Upper lobe of left lung (tissue), 6 donors: ENCODE measurements at regions not wholly inside any gene's neighbourhood (a gene's known extent, or its start where the extent isn't known, plus 50 kb on each side); places are given as distances from the start of the nearest gene placed in this dataset.

Experiments used
- ATAC-seq, 2 donors: fragments of 200-7000 bp; cut with Tn5 transposase; one replicate each; pipeline ENCODE4 v1.9.1; 2022; ENCODE audit warnings: mild to moderate bottlenecking in 2 of 2, moderate library complexity in 2 of 2; ENCODE audit not compliant: low FRiP score in 2 of 2
- DNase-seq, 2 donors: peaks; one replicate each; pipeline ENCODE4 v3.0.0-alpha.2; 2019 to 2020
- H3K27ac ChIP-seq, 4 donors: fragments of 200-600 bp; sonication (generic); one replicate each; pipeline ENCODE4 v1.5.1; 2016 to 2019
- H3K27me3 ChIP-seq, 4 donors: fragments of 200-600 bp; sonication (generic); one replicate each; pipeline ENCODE4 v1.5.1; 2017 to 2019
- H3K36me3 ChIP-seq, 4 donors: fragments of 200-600 bp; sonication (generic); one replicate each; pipeline ENCODE4 v1.5.1; 2016 to 2019
- H3K4me1 ChIP-seq, 4 donors: fragments of 200-600 bp; sonication (generic); one replicate each; pipeline ENCODE4 v1.5.1; 2018 to 2019
- H3K4me3 ChIP-seq, 4 donors: fragments of 200-600 bp; sonication (generic); one replicate each; pipeline ENCODE4 v1.5.1; 2017 to 2019; ENCODE audit warnings: mild to moderate bottlenecking in 2 of 4, moderate library complexity in 1 of 4
- H3K9me3 ChIP-seq, 4 donors: fragments of 200-600 bp; sonication (generic); one replicate each; pipeline ENCODE4 v1.5.1; 2018 to 2019
- EP300 ChIP-seq, 4 donors: sonication (generic); formaldehyde crosslinking; IDR thresholded peaks; one replicate each; pipeline ENCODE4 v1.5.1; 2017; ENCODE audit warnings: antibody characterized with exemption in 4 of 4, control low read depth in 2 of 4
- POLR2A ChIP-seq, 4 donors: fragments of 450-650 bp; IDR thresholded peaks; one replicate each; pipeline ENCODE4 v1.5.1; 2016 to 2017; ENCODE audit warnings: antibody characterized with exemption in 4 of 4, mild to moderate bottlenecking in 2 of 4
- POLR2AphosphoS5 ChIP-seq, 2 donors: sonication (generic); formaldehyde crosslinking; IDR thresholded peaks; one replicate each; pipeline ENCODE4 v1.5.1; 2017; ENCODE audit warnings: antibody characterized with exemption in 2 of 2
- WGBS, 2 donors: methylation state at CpG; one replicate each; pipeline ENCODE4 v1.1.5; 2017 to 2018; 5-methylcytosine and 5-hydroxymethylcytosine counted together
- TF ChIP-seq, protein P1 (sequence below), 6 experiments: fragments of 450-650 bp in 4 of 6; fragments of 200-600 bp in 2 of 6; sonication (generic) in 2 of 6; IDR thresholded peaks; one replicate each; pipeline ENCODE4 v1.5.1; 2016 to 2019; ENCODE audit warnings: antibody characterized with exemption in 6 of 6
- donor health status: DM: no; HTN: no; CAD: no; lungs with moderate emphysema.
- donor health status: DM: no; HTN: yes; CAD: no; lungs with severe emphysema.

DNA sequence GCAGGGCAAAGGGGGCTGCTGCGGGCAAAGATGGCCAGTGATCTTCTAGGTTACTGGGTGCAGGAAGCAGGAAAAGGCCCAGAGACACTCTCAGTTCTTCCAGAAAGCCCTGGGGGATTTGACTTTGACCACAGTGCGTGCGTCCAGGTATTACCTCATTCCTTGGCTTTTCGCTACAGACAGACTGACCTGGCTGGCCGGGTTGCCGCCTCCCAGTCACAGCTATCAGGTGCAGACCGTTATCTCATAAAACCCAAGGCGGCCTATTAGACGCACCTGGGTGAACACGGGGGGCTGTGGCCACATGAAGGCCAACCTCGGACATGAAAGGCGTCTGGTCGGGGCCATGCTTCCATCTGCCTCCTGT is 80.3 kb downstream of the FOXL3 start:
- Histone ChIP-seq H3K27me3 (no peaks in the 10 kb centered on the region), H3K9me3 (no peaks in the 10 kb centered on the region), H3K36me3 (no peaks in the 10 kb centered on the region), H3K4me3 (no peak overlapping the region), H3K4me1 (peaks cover 0 to 6% (median 0%) of the 10 kb centered on the region in 4 donors), H3K27ac (no peak overlapping the region)
- WGBS, 2 donors: 87 to 96% methylated on average over 12 to 13 of the region's 13 CpGs
- no peak for TF ChIP-seq POLR2A (IDR thresholded peaks at IDR 0.05)
- no peak for TF ChIP-seq EP300 (IDR thresholded peaks at IDR 0.05)
- TF ChIP-seq, protein P1, sequence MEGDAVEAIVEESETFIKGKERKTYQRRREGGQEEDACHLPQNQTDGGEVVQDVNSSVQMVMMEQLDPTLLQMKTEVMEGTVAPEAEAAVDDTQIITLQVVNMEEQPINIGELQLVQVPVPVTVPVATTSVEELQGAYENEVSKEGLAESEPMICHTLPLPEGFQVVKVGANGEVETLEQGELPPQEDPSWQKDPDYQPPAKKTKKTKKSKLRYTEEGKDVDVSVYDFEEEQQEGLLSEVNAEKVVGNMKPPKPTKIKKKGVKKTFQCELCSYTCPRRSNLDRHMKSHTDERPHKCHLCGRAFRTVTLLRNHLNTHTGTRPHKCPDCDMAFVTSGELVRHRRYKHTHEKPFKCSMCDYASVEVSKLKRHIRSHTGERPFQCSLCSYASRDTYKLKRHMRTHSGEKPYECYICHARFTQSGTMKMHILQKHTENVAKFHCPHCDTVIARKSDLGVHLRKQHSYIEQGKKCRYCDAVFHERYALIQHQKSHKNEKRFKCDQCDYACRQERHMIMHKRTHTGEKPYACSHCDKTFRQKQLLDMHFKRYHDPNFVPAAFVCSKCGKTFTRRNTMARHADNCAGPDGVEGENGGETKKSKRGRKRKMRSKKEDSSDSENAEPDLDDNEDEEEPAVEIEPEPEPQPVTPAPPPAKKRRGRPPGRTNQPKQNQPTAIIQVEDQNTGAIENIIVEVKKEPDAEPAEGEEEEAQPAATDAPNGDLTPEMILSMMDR (IDR thresholded peaks at IDR 0.05): no peak
- TF ChIP-seq POLR2AphosphoS5 (IDR thresholded peaks at IDR 0.05): no peak
- ATAC-seq (no peak), DNase-seq (no peak)

DNA sequence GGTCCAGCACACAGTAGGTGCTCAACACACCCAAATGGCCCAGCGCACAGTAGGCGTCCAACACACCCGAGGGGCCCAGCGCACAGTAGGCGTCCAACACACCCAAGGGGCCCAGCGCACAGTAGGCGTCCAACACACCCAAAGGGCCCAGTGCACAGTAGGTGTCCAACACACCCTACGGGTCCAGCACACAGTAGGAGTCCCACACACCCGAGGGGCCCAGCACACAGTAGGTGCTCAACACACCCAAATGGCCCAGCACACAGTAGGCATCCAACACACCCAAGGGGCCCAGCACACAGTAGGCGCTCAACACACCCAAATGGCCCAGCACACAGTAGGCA is 80.8 kb downstream of the FOXL3 start:
- no peaks in the 10 kb centered on the region for H3K9me3 ChIP-seq
- no peaks in the 10 kb centered on the region for H3K36me3 ChIP-seq
- no peak overlapping the region for H3K4me3 ChIP-seq
- no peak overlapping the region for H3K27ac ChIP-seq
- DNase-seq (no peak), ATAC-seq (no peak)
- 94 to 100% methylated on average over 1 to 5 of the region's 10 CpGs for WGBS, 2 donors
- TF ChIP-seq POLR2A (IDR thresholded peaks at IDR 0.05): no peak
- H3K4me1 ChIP-seq: peaks cover 0 to 7% (median 0%) of the 10 kb centered on the region in 4 donors
- no peaks in the 10 kb centered on the region for H3K27me3 ChIP-seq

DNA sequence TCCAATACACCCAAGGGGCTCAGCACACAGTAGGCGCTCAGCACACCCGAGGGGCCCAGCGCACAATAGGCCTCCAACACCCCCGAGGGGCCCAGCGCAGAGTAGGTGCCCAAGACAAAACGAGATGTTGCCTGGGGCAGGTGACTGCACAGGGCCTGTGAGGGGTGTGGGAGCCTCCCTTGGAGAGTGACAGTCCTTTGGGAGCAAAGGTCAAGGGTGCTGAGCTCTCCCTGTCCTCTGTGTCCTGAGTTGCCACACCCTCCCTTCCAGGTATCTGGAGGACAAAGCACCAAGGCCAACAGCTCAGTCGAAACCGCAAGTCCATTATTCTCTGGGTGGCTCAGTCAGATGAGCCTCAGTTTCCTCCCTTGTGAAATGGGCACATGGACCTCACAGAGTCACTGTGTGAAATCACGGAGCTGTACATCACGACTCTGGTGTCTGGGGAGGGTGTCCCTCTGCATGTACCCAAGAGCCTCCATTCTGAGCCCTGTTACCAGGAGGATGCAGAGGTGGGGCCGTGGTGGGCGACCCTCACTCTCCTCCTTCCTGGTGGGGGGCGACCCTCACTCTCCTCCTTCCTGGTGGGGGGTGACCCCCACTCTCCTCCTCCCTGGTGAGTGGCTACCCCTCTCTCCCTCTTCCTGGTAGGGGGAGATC is 81.3 kb downstream of the FOXL3 start:
- Histone ChIP-seq H3K27ac (no peak overlapping the region), H3K4me3 (no peak overlapping the region), H3K9me3 (no peaks in the 10 kb centered on the region), H3K27me3 (no peaks in the 10 kb centered on the region), H3K36me3 (no peaks in the 10 kb centered on the region), H3K4me1 (peaks cover 0 to 9% (median 0%) of the 10 kb centered on the region in 4 donors)
- TF ChIP-seq, protein P1 (IDR thresholded peaks at IDR 0.05): no peak
- no peak for TF ChIP-seq POLR2A (IDR thresholded peaks at IDR 0.05)
- TF ChIP-seq POLR2AphosphoS5 (IDR thresholded peaks at IDR 0.05): no peak
- no peak for TF ChIP-seq EP300 (IDR thresholded peaks at IDR 0.05)
- WGBS, 2 donors: 97 to 100% methylated on average over 3 to 13 of the region's 13 CpGs
- DNase-seq (no peak), ATAC-seq (no peak)

DNA sequence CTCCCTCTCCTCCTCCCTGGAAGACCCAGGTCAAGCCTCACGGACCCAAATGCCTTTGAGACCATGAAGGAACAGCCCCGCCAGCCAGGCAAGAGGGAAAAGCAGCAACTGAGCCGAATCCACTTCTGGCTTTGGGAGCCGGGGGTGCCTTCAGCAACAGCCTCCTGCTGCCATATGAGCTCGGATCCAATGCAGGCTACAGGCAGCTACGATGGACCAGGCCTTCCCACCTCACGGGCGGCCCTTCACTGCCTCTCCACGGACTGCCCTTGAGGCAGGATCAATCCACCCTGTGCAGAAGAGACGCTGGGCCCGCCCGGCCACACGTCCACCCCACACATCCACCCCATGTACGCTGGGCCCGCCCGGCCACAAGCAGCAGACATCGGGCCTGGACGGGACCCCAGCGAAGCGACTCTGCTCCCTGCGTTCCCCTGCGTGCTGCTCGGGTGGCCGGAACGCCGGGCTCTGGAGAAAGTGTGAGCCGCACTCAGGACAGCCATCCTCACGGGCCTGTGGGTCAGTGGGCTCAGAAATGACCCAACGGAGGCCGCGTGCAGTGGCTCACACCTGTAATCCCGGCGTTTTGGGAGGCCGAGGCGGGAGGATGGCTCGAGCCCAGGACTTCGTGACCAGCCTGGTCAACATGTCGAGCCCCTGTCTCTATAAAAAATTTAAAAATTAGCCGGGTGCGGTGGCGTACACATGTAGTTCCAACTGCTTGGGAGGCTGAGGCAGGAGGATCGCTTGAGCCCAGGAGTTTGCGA is 82.0 kb downstream of the FOXL3 start:
- H3K27ac ChIP-seq: no peak overlapping the region
- ATAC-seq (no peak), DNase-seq (peak; percentile 18 to 84)
- no peaks in the 10 kb centered on the region for H3K36me3 ChIP-seq
- WGBS, 2 donors: 92 to 97% methylated on average over 20 to 42 of the region's 43 CpGs
- H3K4me3 ChIP-seq: no peak overlapping the region
- TF ChIP-seq POLR2AphosphoS5 (IDR thresholded peaks at IDR 0.05): no peak
- TF ChIP-seq EP300 (IDR thresholded peaks at IDR 0.05): no peak
- no peak for TF ChIP-seq POLR2A (IDR thresholded peaks at IDR 0.05)
- TF ChIP-seq, protein P1 (IDR thresholded peaks at IDR 0.05): no peak
- H3K27me3 ChIP-seq: no peaks in the 10 kb centered on the region
- peaks cover 0 to 6% (median 0%) of the 10 kb centered on the region in 4 donors for H3K4me1 ChIP-seq
- H3K9me3 ChIP-seq: no peaks in the 10 kb centered on the region

DNA sequence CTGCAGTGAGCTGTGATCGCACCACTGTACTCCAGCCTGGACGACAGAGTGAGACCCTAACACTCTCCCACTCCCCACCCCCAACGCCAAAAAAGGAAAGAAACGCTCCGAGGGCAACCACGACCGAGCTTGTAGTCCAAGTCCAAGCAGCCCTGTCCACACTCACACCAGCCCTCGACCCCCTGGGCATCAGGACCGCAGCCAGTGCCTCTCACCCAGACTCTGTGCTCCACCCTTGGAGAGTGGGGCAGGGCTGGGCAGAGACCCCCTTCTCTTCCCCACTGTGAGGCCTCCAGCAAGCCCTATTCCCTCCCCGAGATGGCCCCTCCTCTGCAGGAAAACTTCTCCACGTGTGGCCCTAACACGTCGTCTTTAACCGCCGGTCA is 82.6 kb downstream of the FOXL3 start:
- TF ChIP-seq, protein P1 (IDR thresholded peaks at IDR 0.05): no peak
- DNase-seq: peak in 1 of 2 donors; percentile 15

More for the DNA sequence above, 82.6 kb downstream of the FOXL3 start:
- Histone ChIP-seq H3K9me3 (no peaks in the 10 kb centered on the region), H3K4me3 (no peak overlapping the region), H3K27me3 (no peaks in the 10 kb centered on the region), H3K27ac (no peak overlapping the region), H3K36me3 (no peaks in the 10 kb centered on the region), H3K4me1 (peaks cover 0 to 6% (median 0%) of the 10 kb centered on the region in 4 donors)
- no peak for ATAC-seq
- 76% methylated on average over 8 to 13 of the region's 15 CpGs for WGBS, 2 donors
